ENCODE measurements at regions not wholly inside any gene's neighbourhood (a gene's known extent, or its start where the extent isn't known, plus 50 kb on each side); places are given as distances from the start of the nearest gene placed in this dataset.

GRCh38 chr18:61756244-61756643 lies 136.6 kb downstream of the RNF152 start:
- Mint-ChIP-seq H3K27me3 (ENCODE audit: low read depth) (no peaks in the 10 kb centered on the region; the same call in 1 of the 2 replicates), H3K36me3 (ENCODE audit: insufficient read depth in 1 of 3, low read depth in 3 of 3) (no peaks in the 10 kb centered on the region), H3K4me1 (peaks cover 0 to 10% of the 10 kb centered on the region in 2 experiments; a peak in 3 of 4 replicates), H3K4me3 (no peak overlapping the region), H3K27ac (no peak overlapping the region), H3K9me3 (no peaks in the 10 kb centered on the region)
- Histone ChIP-seq H3K79me1 (ENCODE audit: insufficient read depth, low read depth, low read length, poor library complexity, severe bottlenecking) (no peaks in the 10 kb centered on the region), H3K9me3 (ENCODE audit: control insufficient read depth, low read depth, low read length) (no peaks in the 10 kb centered on the region), H2AFZ (ENCODE audit: low read length) (no peak overlapping the region), H2BK15ac (ENCODE audit: low read depth, low read length) (no peak overlapping the region), H3K4me2 (ENCODE audit: insufficient read depth, insufficient read length, low read length) (no peak overlapping the region), H2BK12ac (ENCODE audit: insufficient read length, low read depth, low read length) (no peak overlapping the region), H3K14ac (ENCODE audit: insufficient read depth, low read length) (no peak overlapping the region), H3K79me2 (ENCODE audit: insufficient read depth, low read length) (no peaks in the 10 kb centered on the region), H3K4ac (ENCODE audit: low read depth, low read length) (no peak overlapping the region), H3K18ac (ENCODE audit: insufficient read length, low read depth, low read length) (no peak overlapping the region), H2BK120ac (ENCODE audit: low read depth, low read length, poor library complexity, severe bottlenecking) (no peak overlapping the region), H3K56ac (ENCODE audit: insufficient read length, low read depth, low read length) (no peak overlapping the region), H4K20me1 (ENCODE audit: control insufficient read depth, insufficient read depth, insufficient read length) (no peaks in the 10 kb centered on the region), H4K91ac (ENCODE audit: insufficient read length, low read depth, low read length) (no peak overlapping the region), H3K27ac (ENCODE audit: insufficient read length, low read depth, low read length) (no peak overlapping the region), H3K4me1 (ENCODE audit: insufficient read depth, low read length) (no peaks in the 10 kb centered on the region), H3K9ac (ENCODE audit: extremely low read depth, insufficient read length, low read length) (no peak overlapping the region), H3K27me3 (ENCODE audit: insufficient read depth, low read length) (no peaks in the 10 kb centered on the region), H2AK5ac (ENCODE audit: insufficient read length, low read length) (no peak overlapping the region), H2BK20ac (ENCODE audit: low read depth, low read length, poor library complexity, severe bottlenecking) (no peak overlapping the region), H4K5ac (ENCODE audit: insufficient read length, low read depth, low read length) (no peak overlapping the region), H3K23me2 (ENCODE audit: insufficient read length, low read depth, low read length, poor library complexity, severe bottlenecking) (no peaks in the 10 kb centered on the region), H4K8ac (replicated peaks; ENCODE audit: insufficient read length, low read depth, low read length) (no peak overlapping the region), H3K23ac (ENCODE audit: insufficient read length, low read depth, low read length) (no peak overlapping the region), H2BK5ac (ENCODE audit: insufficient read length, low read length) (no peak overlapping the region), H3T11ph (ENCODE audit: low read length) (no peak overlapping the region)
- TF ChIP-seq, protein P1, sequence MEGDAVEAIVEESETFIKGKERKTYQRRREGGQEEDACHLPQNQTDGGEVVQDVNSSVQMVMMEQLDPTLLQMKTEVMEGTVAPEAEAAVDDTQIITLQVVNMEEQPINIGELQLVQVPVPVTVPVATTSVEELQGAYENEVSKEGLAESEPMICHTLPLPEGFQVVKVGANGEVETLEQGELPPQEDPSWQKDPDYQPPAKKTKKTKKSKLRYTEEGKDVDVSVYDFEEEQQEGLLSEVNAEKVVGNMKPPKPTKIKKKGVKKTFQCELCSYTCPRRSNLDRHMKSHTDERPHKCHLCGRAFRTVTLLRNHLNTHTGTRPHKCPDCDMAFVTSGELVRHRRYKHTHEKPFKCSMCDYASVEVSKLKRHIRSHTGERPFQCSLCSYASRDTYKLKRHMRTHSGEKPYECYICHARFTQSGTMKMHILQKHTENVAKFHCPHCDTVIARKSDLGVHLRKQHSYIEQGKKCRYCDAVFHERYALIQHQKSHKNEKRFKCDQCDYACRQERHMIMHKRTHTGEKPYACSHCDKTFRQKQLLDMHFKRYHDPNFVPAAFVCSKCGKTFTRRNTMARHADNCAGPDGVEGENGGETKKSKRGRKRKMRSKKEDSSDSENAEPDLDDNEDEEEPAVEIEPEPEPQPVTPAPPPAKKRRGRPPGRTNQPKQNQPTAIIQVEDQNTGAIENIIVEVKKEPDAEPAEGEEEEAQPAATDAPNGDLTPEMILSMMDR (conservative IDR thresholded peaks at IDR 0.05): no peak
- no CpG with 5 or more reads among the region's 3 CpGs for WGBS (ENCODE audit: extremely low coverage, insufficient read length, low lambda C conversion rate)
- no peak for DNase-seq
